H54 (cell line): ENCODE measurements at regions not wholly inside any gene's neighbourhood (a gene's known extent, or its start where the extent isn't known, plus 50 kb on each side); places are given as distances from the start of the nearest gene placed in this dataset.

ENCODE experiments used
- DNase-seq: peaks from one replicate; pipeline ENCODE4 v3.0.0; 2011; ENCODE audit warnings: low spot score, mixed read lengths; ENCODE audit not compliant: insufficient read length
- FAIRE-seq: peaks from 3 replicates; lab custom pipeline; 2011; peaks lifted over from hg19 to GRCh38; lab: Jason Lieb, UNC
- POLR2A ChIP-seq: IDR thresholded peaks from 2 replicates; pipeline ENCODE4 v1.6.1; 2011; ENCODE audit warnings: low read depth, mild to moderate bottlenecking, low read length

GRCh38 chr18:44609181-44609941 lies 71.3 kb upstream of the SETBP1 start:
- FAIRE-seq, result no peak
- no peak for DNase-seq
- no peak for TF ChIP-seq POLR2A

GRCh38 chr18:44620812-44621211 lies 59.9 kb upstream of the SETBP1 start:
- TF ChIP-seq POLR2A, result no peak
- no peak for FAIRE-seq
- DNase-seq, result no peak

GRCh38 chr18:44624052-44624451 lies 56.6 kb upstream of the SETBP1 start:
- TF ChIP-seq POLR2A, result no peak
- no peak for FAIRE-seq
- no peak for DNase-seq

DNA sequence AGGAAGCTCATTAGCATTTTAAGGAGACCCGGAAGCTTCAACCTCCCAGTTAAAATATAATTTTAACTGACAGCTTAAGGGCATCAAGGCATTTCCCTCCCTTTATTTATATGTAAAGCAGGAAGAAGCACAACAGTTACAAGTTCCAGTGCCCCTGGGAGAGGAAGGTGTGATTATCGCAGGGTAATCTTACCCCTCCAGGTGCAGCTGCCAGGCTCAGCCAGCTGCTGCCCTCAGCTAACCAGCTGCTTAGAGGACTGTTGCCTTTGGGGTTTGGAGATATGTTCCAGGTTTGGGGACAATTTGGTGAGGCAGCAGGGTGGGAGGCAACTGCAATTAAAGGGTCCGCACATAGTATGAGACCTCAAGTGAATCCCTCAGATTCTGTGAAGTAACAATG lies 55.3 kb upstream of the SETBP1 start:
- TF ChIP-seq POLR2A, result no peak
- FAIRE-seq (no peak), DNase-seq (no peak)

DNA sequence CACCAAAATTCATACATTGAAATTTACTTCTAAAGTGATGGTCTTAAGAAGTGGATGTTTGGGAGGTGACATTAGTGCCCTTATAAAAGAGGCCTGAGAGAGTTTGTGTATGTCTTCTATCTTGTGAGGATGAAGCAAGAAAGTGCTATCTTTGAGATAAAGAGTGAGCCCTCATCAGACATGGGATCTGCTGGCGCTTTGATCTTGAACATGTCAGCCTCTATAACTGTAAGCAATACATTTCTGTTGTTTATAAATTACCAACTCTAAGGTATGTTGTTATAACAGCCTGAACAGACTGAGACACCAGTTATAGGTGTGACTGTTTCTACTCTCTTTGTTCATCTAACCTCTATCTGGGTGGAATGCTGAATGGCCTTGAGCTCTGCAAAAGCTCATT lies 54.5 kb upstream of the SETBP1 start:
- TF ChIP-seq POLR2A, result no peak
- FAIRE-seq (no peak), DNase-seq (no peak)

DNA sequence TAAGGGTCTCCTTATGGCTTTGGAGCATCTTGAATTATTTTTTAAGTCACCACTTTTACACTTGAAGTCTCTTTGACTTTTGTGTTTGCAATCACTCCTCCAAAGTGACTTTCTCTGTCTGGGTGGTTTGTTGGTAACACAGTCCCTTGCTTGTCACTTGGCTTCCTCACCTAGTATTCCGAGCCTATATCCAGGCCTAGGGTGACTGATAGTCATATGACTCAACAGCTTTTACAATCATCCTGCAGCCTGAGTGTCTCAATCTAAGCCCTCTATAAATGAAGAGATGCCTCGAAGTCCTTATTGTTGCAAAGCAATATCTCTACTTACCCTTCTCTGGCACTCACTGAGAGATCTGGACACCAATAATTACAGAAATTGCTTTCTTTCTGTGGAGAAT lies 53.9 kb upstream of the SETBP1 start:
- FAIRE-seq (no peak), DNase-seq (no peak)
- TF ChIP-seq POLR2A, result no peak

DNA sequence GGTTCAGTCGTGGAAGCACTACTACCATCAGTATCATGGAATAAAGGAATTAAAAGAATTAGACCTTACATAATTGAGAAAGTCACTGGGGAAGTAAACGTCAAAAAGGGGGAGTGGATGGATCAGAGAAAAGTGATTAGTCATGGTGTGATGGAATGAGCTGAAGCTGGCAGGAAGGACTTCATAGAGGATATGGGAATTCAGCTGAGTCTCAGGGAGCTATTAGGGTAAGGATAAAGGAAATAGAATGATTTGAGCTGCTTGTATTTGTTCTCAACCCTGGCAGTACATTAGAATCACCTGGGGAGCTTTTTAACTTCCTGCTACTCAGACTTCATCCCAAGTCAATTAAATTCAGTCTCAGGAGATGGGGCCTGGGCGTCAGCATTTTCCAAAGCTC lies 53.4 kb upstream of the SETBP1 start:
- TF ChIP-seq POLR2A, result no peak
- no peak for DNase-seq
- FAIRE-seq, result no peak

DNA sequence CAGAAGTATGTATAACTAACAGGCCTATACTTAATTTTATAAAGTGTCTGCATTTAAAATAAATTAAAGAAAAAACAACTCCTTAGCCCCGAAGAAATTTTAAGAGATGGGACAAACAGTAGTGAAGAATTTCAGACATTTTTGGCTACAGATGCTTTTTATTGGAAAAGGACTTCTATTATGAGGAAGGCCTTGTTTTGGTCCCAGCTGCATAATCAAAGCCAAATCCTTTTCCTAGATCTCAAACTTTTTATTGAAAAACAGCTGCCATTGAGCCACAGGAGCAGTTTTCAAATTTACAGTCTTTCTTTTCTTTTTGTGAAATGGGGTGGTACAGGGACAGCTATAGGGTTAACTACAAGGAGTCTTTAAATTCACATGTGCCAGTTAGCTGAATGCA lies 51.3 kb upstream of the SETBP1 start:
- FAIRE-seq (no peak), DNase-seq (no peak)
- no peak for TF ChIP-seq POLR2A

DNA sequence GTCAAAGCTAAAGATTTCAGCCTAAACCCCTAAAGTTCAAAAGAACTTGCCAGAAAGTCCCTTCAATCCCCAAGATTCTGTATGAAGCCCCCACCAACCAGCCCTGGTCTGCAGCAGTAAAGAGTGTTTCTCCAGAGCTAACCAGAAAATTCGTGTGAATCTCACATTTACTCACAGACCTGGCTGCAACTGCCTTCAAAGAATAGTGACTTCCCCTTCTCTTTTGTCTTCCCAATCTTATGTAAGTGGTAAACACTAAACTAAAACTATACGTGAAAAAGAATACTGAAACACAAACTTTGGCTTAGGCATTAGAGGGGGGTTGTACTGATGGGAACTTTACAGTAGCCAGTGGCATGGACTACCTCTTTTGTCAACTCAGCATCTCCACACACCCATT lies 50.6 kb upstream of the SETBP1 start:
- TF ChIP-seq POLR2A, result no peak
- DNase-seq (no peak), FAIRE-seq (no peak)
